Natural killer cell (primary cell): ENCODE measurements at regions not wholly inside any gene's neighbourhood (a gene's known extent, or its start where the extent isn't known, plus 50 kb on each side); places are given as distances from the start of the nearest gene placed in this dataset.

Experiments
- ATAC-seq, 3 donors: fragments of 150-1000 bp in 2 of 3; fragments of 200-7000 bp in 1 of 3; cut with Tn5 transposase; 1 replicate in 1 of 3; 2 replicates in 2 of 3; pipeline ENCODE4 v1.10.0; 2021; ENCODE audit warnings: mild to moderate bottlenecking in 2 of 3, moderate library complexity in 2 of 3
- DNase-seq, 2 donors: peaks; one replicate each; pipeline versions ENCODE4 v3.0.0 to v3.0.0-alpha.2; 2013 to 2021; ENCODE audit warnings: mixed read lengths in 1 of 2
- H3K27ac ChIP-seq: one replicate; pipeline ENCODE4 v1.5.1; 2013; ENCODE audit warnings: mild to moderate bottlenecking, low read length
- H3K27me3 ChIP-seq: one replicate; pipeline ENCODE4 v1.6.1; 2013; ENCODE audit warnings: low read length; ENCODE audit not compliant: control insufficient read depth, insufficient read depth
- H3K36me3 ChIP-seq: one replicate; pipeline ENCODE4 v1.6.1; 2013; ENCODE audit warnings: low read length; ENCODE audit not compliant: control insufficient read depth, insufficient read depth
- H3K4me1 ChIP-seq: one replicate; pipeline ENCODE4 v1.6.1; 2013; ENCODE audit warnings: low read length; ENCODE audit not compliant: control insufficient read depth, insufficient read depth
- H3K4me3 ChIP-seq: one replicate; pipeline ENCODE4 v1.5.1; 2013; ENCODE audit warnings: low read length
- H3K9me3 ChIP-seq: one replicate; pipeline ENCODE4 v1.6.1; 2013; ENCODE audit warnings: low read length; ENCODE audit not compliant: control insufficient read depth, insufficient read depth
- H3K27ac Mint-ChIP-seq, 2 donors: one replicate each; pipeline ENCODE4 v1.8.0; 2022; ENCODE audit warnings: mild to moderate bottlenecking in 2 of 2, mixed read lengths in 2 of 2, moderate library complexity in 1 of 2
- H3K27me3 Mint-ChIP-seq, 2 donors: one replicate each; pipeline ENCODE4 v1.8.0; 2022; ENCODE audit warnings: low read depth in 2 of 2, mixed read lengths in 2 of 2
- H3K36me3 Mint-ChIP-seq: one replicate; pipeline ENCODE4 v1.8.0; 2022; ENCODE audit warnings: mixed read lengths
- H3K4me1 Mint-ChIP-seq, 2 donors: one replicate each; pipeline ENCODE4 v1.8.0; 2022; ENCODE audit warnings: mixed read lengths in 2 of 2
- H3K4me3 Mint-ChIP-seq: one replicate; pipeline ENCODE4 v1.8.0; 2022; ENCODE audit warnings: mild to moderate bottlenecking, moderate library complexity, mixed read lengths
- H3K9me3 Mint-ChIP-seq, 2 donors: one replicate each; pipeline ENCODE4 v1.8.0; 2022; ENCODE audit warnings: mixed read lengths in 2 of 2
- WGBS: methylation state at CpG from one replicate; pipeline ENCODE4 v1.1.7; 2013; ENCODE audit warnings: missing lambda C conversion rate; ENCODE audit not compliant: insufficient coverage; 5-methylcytosine and 5-hydroxymethylcytosine counted together
- intact Hi-C: fragments of 100-400 bp; cut with micrococcal nuclease; formaldehyde crosslinking; loops from one replicate; pipeline ENCODE4 v1.14.2; 2022
- TF ChIP-seq, protein P1 (sequence below): fragments of 200-600 bp; IDR thresholded peaks from one replicate; pipeline ENCODE4 v1.8.0; 2022; ENCODE audit warnings: antibody characterized with exemption

GRCh38 chr17:33387406-33387805 is 94.3 kb upstream of the ASIC2 start:
- Mint-ChIP-seq H3K27me3 (peaks cover 0 to 6% of the 10 kb centered on the region in 2 donors), H3K4me1 (no peaks in the 10 kb centered on the region), H3K4me3 (no peak overlapping the region), H3K36me3 (no peaks in the 10 kb centered on the region), H3K27ac (no peak overlapping the region), H3K9me3 (no peaks in the 10 kb centered on the region)
- WGBS, result 84% methylated on average over 6 of the region's 7 CpGs
- H3K4me3 ChIP-seq, result no peak overlapping the region
- no peaks in the 10 kb centered on the region for H3K36me3 ChIP-seq
- no peak overlapping the region for H3K27ac ChIP-seq
- no peaks in the 10 kb centered on the region for H3K4me1 ChIP-seq
- ATAC-seq (no peak), DNase-seq (no peak)
- TF ChIP-seq, protein P1, sequence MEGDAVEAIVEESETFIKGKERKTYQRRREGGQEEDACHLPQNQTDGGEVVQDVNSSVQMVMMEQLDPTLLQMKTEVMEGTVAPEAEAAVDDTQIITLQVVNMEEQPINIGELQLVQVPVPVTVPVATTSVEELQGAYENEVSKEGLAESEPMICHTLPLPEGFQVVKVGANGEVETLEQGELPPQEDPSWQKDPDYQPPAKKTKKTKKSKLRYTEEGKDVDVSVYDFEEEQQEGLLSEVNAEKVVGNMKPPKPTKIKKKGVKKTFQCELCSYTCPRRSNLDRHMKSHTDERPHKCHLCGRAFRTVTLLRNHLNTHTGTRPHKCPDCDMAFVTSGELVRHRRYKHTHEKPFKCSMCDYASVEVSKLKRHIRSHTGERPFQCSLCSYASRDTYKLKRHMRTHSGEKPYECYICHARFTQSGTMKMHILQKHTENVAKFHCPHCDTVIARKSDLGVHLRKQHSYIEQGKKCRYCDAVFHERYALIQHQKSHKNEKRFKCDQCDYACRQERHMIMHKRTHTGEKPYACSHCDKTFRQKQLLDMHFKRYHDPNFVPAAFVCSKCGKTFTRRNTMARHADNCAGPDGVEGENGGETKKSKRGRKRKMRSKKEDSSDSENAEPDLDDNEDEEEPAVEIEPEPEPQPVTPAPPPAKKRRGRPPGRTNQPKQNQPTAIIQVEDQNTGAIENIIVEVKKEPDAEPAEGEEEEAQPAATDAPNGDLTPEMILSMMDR, result no peak
- intact Hi-C loops, result no loop called here
- H3K27me3 ChIP-seq, result no peaks in the 10 kb centered on the region
- H3K9me3 ChIP-seq, result no peaks in the 10 kb centered on the region

DNA sequence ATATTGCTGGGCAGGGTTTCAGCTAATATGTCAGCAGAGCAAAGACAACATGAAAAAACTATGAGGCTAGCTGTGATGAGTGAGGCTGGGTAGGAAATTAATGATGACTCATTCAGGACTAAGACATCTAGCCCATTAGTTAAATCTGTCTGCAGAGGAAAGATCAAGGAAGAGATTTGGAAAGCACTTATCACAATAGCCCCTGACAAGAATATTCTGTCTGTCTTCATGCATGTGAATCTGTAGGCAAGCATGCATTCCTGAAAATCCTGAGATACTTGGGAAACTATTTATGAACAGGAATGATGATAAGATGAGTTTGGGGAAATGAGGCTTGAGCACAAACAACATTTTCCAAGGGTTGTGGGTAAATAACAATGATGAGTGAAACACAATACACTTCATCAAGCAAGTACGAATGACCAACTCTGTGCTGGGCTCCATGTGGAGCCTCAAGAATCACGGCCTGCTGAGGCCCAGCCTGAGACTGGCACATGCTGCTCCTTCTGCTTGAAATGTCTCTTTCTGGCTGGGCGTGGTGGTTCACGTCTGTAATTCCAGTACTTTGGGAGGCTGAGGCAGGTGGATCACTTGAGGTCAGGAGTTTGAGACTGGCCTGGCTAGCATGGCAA is 96.5 kb upstream of the ASIC2 start:
- Mint-ChIP-seq H3K9me3 (no peaks in the 10 kb centered on the region), H3K36me3 (no peaks in the 10 kb centered on the region), H3K4me1 (no peaks in the 10 kb centered on the region), H3K27me3 (peaks cover 0 to 13% of the 10 kb centered on the region in 2 donors), H3K4me3 (no peak overlapping the region), H3K27ac (no peak overlapping the region)
- Histone ChIP-seq H3K27ac (no peak overlapping the region), H3K27me3 (no peaks in the 10 kb centered on the region), H3K4me1 (no peaks in the 10 kb centered on the region), H3K9me3 (no peaks in the 10 kb centered on the region), H3K36me3 (no peaks in the 10 kb centered on the region), H3K4me3 (no peak overlapping the region)
- 81% methylated on average over 4 of the region's 4 CpGs for WGBS
- intact Hi-C loops, result no loop called here
- ATAC-seq (no peak), DNase-seq (no peak)
- TF ChIP-seq, protein P1, result no peak

DNA sequence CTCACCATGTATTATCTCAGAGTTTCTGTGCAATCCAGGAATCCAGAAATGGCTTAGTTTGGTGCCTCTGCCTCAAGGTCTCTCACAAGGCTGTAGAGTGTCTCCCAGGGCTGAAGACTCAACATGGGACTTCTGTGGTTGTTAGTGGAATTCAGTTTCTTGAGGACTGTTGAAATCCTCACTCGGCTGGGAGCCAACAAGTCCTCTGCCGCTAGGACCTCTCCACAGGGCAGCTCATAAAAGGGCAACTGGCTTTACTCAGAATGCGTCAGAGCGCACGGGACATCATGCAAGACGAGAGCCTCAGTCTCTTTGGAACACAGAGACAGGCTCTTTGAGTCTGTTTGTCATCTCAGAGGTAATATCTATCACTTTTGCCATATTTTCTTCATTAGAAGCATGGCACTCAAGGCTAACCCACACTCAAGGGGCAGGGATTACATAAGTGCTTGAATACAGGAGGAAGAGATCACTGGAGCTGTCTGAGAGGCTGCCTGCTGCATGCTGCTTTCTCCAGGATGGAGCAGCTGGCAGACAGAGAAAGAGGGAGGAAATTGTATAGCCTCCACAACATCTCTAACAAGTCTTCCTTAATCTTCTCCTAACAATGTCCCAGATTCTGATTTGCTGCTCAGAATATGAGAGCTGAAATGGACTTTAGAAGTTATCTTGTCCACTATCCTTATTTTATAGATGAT is 97.5 kb upstream of the ASIC2 start:
- intact Hi-C loops, result no loop called here
- no peak overlapping the region for H3K4me3 ChIP-seq
- H3K27me3 ChIP-seq, result no peaks in the 10 kb centered on the region
- DNase-seq, result no peak
- 61% methylated on average over 6 of the region's 6 CpGs for WGBS
- H3K36me3 ChIP-seq, result no peaks in the 10 kb centered on the region
- Mint-ChIP-seq H3K4me3 (no peak overlapping the region), H3K27ac (no peak overlapping the region), H3K27me3 (peaks cover 0 to 18% of the 10 kb centered on the region in 2 donors), H3K9me3 (peaks cover 0 to 4% of the 10 kb centered on the region in 2 donors), H3K36me3 (no peaks in the 10 kb centered on the region), H3K4me1 (no peaks in the 10 kb centered on the region)
- H3K9me3 ChIP-seq, result no peaks in the 10 kb centered on the region
- TF ChIP-seq, protein P1, result no peak
- H3K4me1 ChIP-seq, result no peaks in the 10 kb centered on the region
- no peak overlapping the region for H3K27ac ChIP-seq
- ATAC-seq, result no peak
